Osteocyte (in vitro differentiated cells): ENCODE measurements at regions not wholly inside any gene's neighbourhood (a gene's known extent, or its start where the extent isn't known, plus 50 kb on each side); places are given as distances from the start of the nearest gene placed in this dataset.
"Not testable (repeated sequence)": the region's sequence is repeated elsewhere in the genome, so short reads cannot be mapped to it uniquely, and the experiment has no call there.

Source experiments
- DNase-seq: peaks from one replicate; pipeline ENCODE4 v3.0.0; 2021; ENCODE audit warnings: mixed read lengths; ENCODE audit not compliant: unreplicated experiment; ENCODE audit errors: extremely low spot score
- H3K27ac Mint-ChIP-seq: one replicate; pipeline ENCODE4 v1.8.0; 2021; ENCODE audit warnings: mild to moderate bottlenecking, mixed read lengths; ENCODE audit not compliant: unreplicated experiment
- H3K27me3 Mint-ChIP-seq: one replicate; pipeline ENCODE4 v1.8.0; 2021; ENCODE audit warnings: mixed read lengths; ENCODE audit not compliant: unreplicated experiment
- H3K36me3 Mint-ChIP-seq: one replicate; pipeline ENCODE4 v1.8.0; 2021; ENCODE audit warnings: mixed read lengths; ENCODE audit not compliant: unreplicated experiment
- H3K4me1 Mint-ChIP-seq: one replicate; pipeline ENCODE4 v1.8.0; 2021; ENCODE audit warnings: mixed read lengths; ENCODE audit not compliant: unreplicated experiment
- H3K4me3 Mint-ChIP-seq: one replicate; pipeline ENCODE4 v1.8.0; 2021; ENCODE audit warnings: mild to moderate bottlenecking, moderate library complexity, mixed read lengths; ENCODE audit not compliant: unreplicated experiment
- H3K9me3 Mint-ChIP-seq: one replicate; pipeline ENCODE4 v1.8.0; 2021; ENCODE audit warnings: mixed read lengths; ENCODE audit not compliant: unreplicated experiment
- CTCF ChIP-seq: fragments of 200-600 bp; sonication (generic); IDR thresholded peaks from 2 replicates; pipeline ENCODE4 v1.5.0; 2021; ENCODE audit warnings: antibody characterized with exemption, mild to moderate bottlenecking, moderate library complexity

DNA sequence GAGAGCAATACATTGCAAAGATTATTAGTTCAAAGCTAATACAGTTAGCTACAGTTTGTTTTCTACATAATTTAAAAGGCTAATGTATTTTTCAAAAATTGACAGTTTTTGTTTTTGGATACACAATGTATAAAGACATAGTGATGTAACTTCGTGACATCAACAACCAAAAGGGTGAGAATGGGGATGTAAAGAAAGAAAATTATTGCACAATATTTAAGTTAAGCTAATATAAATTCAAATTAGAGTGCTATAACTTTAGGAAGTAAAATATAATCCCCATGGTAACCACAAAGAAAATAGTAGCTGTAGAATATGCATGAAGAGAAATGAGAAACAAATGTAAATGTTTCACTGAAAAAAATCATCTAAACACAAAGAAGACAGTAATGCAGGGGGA lies 334.4 kb upstream of the DEPDC1 start:
- Mint-ChIP-seq H3K36me3 (no peaks in the 10 kb centered on the region), H3K9me3 (peaks cover 21% of the 10 kb centered on the region), H3K4me1 (no peaks in the 10 kb centered on the region), H3K27ac (no peak overlapping the region), H3K27me3 (no peaks in the 10 kb centered on the region), H3K4me3 (no peak overlapping the region)
- TF ChIP-seq CTCF, result no peak
- DNase-seq, result no peak

DNA sequence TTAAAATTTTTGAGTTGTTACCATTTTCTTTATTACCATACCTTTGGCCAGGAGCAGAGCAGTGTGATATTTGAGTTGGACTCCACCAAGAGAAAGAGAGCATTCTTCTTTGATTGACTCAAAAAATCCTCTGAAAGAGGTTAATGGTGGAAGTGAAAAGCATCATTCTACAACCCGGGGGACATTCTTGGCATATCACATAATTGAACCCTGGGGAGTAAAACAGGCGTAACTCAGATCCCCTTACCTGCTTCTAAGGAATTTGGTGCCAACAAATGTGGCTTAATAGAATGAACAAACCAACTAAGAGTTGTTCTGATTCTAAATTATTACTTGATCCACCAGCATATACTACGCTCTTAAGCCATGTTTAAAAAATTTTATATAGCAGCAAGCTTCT lies 351.1 kb upstream of the DEPDC1 start:
- no peak for DNase-seq
- Mint-ChIP-seq H3K27me3 (no peaks in the 10 kb centered on the region), H3K4me3 (no peak overlapping the region), H3K9me3 (no peaks in the 10 kb centered on the region), H3K36me3 (no peaks in the 10 kb centered on the region), H3K4me1 (no peaks in the 10 kb centered on the region), H3K27ac (no peak overlapping the region)
- no peak for TF ChIP-seq CTCF

GRCh38 chr1:68868606-68869005 lies 371.7 kb upstream of the DEPDC1 start:
- Mint-ChIP-seq H3K4me3 (no peak overlapping the region), H3K9me3 (peaks cover 46% of the 10 kb centered on the region), H3K27ac (no peak overlapping the region), H3K4me1 (no peaks in the 10 kb centered on the region), H3K36me3 (no peaks in the 10 kb centered on the region), H3K27me3 (no peaks in the 10 kb centered on the region)
- no peak for DNase-seq
- TF ChIP-seq CTCF, result no peak

DNA sequence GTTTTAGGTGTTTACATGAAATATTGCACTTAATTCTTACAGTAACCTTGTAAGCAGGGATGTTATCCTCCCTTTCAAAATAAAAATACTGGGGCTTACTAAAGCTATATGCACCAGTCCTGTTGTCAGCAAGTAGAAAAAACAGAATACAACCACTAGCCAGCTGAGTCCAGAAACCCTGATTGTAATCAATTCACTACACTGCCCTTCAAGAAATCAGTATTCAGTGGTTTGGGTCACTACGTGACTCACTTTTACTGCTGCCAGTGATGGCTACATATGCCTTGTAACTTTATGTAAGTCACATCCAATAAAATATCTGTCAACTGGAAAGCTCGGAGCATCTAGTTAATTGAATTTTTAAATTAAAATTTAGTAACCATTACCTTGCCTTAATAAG lies 376.3 kb upstream of the DEPDC1 start:
- DNase-seq, result no peak
- Mint-ChIP-seq H3K36me3 (no peaks in the 10 kb centered on the region), H3K4me1 (no peaks in the 10 kb centered on the region), H3K4me3 (no peak overlapping the region), H3K27ac (no peak overlapping the region), H3K27me3 (no peaks in the 10 kb centered on the region), H3K9me3 (peaks cover 31% of the 10 kb centered on the region)
- TF ChIP-seq CTCF, result no peak

GRCh38 chr1:68881330-68882194 lies 384.7 kb upstream of the DEPDC1 start:
- H3K27me3 Mint-ChIP-seq, DNase-seq, H3K4me1 Mint-ChIP-seq, H3K36me3 Mint-ChIP-seq, H3K27ac Mint-ChIP-seq, H3K9me3 Mint-ChIP-seq: not testable (repeated sequence)
- H3K4me3 Mint-ChIP-seq, result peak overlapping the region; percentile 43
